Tibial artery (tissue), 4 donors: ENCODE measurements at regions not wholly inside any gene's neighbourhood (a gene's known extent, or its start where the extent isn't known, plus 50 kb on each side); places are given as distances from the start of the nearest gene placed in this dataset.

Experiments
- DNase-seq, 2 donors: peaks; one replicate each; pipeline ENCODE4 v3.0.0-alpha.2; 2019
- H3K27ac ChIP-seq, 2 donors: fragments of 200-600 bp; sonication (generic) in 1 of 2; 1 replicate in 1 of 2; 2 replicates in 1 of 2; pipeline ENCODE4 v1.5.1; 2018 to 2019; ENCODE audit warnings: mild to moderate bottlenecking in 1 of 2
- H3K27me3 ChIP-seq, 2 donors: fragments of 200-600 bp; sonication (generic) in 1 of 2; one replicate each; pipeline versions ENCODE4 v1.5.1 to v1.6.0; 2016 to 2019
- H3K36me3 ChIP-seq, 3 donors: fragments of 200-600 bp; sonication (generic) in 2 of 3; one replicate each; pipeline ENCODE4 v1.5.1; 2016 to 2019; ENCODE audit warnings: mild to moderate bottlenecking in 2 of 3
- H3K4me1 ChIP-seq, 4 donors: fragments of 200-600 bp; sonication (generic) in 2 of 4; 1 replicate in 3 of 4; 2 replicates in 1 of 4; pipeline ENCODE4 v1.5.1; 2016 to 2019
- H3K4me3 ChIP-seq, 2 donors: fragments of 200-600 bp; sonication (generic) in 1 of 2; 1 replicate in 1 of 2; 2 replicates in 1 of 2; pipeline ENCODE4 v1.5.1; 2018 to 2019; ENCODE audit warnings: mild to moderate bottlenecking in 2 of 2
- H3K9me3 ChIP-seq, 3 donors: fragments of 200-600 bp; sonication (generic) in 1 of 3; one replicate each; pipeline ENCODE4 v1.5.1; 2016 to 2019
- CTCF ChIP-seq, 2 experiments: fragments of 200-600 bp in 1 of 2; fragments of 450-650 bp in 1 of 2; IDR thresholded peaks; one replicate each; pipeline ENCODE4 v1.5.1; 2017 to 2019; ENCODE audit warnings: antibody characterized with exemption in 2 of 2, mild to moderate bottlenecking in 1 of 2, moderate library complexity in 1 of 2
- intact Hi-C: fragments of 100-400 bp; cut with DNase I; formaldehyde crosslinking; loops from one replicate; pipeline ENCODE4 v1.15.0; 2023; ENCODE audit warnings: low total_unique reads

- H3K4me1 ChIP-seq: peaks cover 0 to 17% (median 6%) of the 10 kb centered on the region in 4 donors
- no peak for DNase-seq
- no peak overlapping the region for H3K27ac ChIP-seq
- no peaks in the 10 kb centered on the region for H3K27me3 ChIP-seq
- H3K9me3 ChIP-seq: no peaks in the 10 kb centered on the region
- no peak for TF ChIP-seq CTCF (IDR thresholded peaks at IDR 0.05)
- H3K4me3 ChIP-seq: no peak overlapping the region
- no peaks in the 10 kb centered on the region for H3K36me3 ChIP-seq
- intact Hi-C loops: no loop called here
Measured at GRCh38 chr15:91407269-91407889, 307.3 kb downstream of the SV2B start.

GRCh38 chr15:91408476-91409076 is 308.5 kb downstream of the SV2B start:
- H3K4me1 ChIP-seq: peaks cover 0 to 17% (median 6%) of the 10 kb centered on the region in 4 donors
- no peaks in the 10 kb centered on the region for H3K9me3 ChIP-seq
- no peak overlapping the region for H3K27ac ChIP-seq
- DNase-seq: no peak
- intact Hi-C loops: no loop called here
- peak overlapping the region in 1 of 2 donors; percentile 12 for H3K4me3 ChIP-seq
- H3K27me3 ChIP-seq: no peaks in the 10 kb centered on the region
- TF ChIP-seq CTCF (IDR thresholded peaks at IDR 0.05): no peak
- no peaks in the 10 kb centered on the region for H3K36me3 ChIP-seq

GRCh38 chr15:91409387-91409786 is 309.3 kb downstream of the SV2B start:
- H3K9me3 ChIP-seq: no peaks in the 10 kb centered on the region
- no peak for DNase-seq
- H3K4me3 ChIP-seq: no peak overlapping the region
- peaks cover 0 to 17% (median 6%) of the 10 kb centered on the region in 4 donors for H3K4me1 ChIP-seq
- H3K36me3 ChIP-seq: no peaks in the 10 kb centered on the region
- no peaks in the 10 kb centered on the region for H3K27me3 ChIP-seq
- TF ChIP-seq CTCF (IDR thresholded peaks at IDR 0.05): no peak
- intact Hi-C loops: no loop called here
- H3K27ac ChIP-seq: no peak overlapping the region

- TF ChIP-seq CTCF (IDR thresholded peaks at IDR 0.05): no peak
- peaks cover 0 to 17% (median 6%) of the 10 kb centered on the region in 4 donors for H3K4me1 ChIP-seq
- H3K36me3 ChIP-seq: no peaks in the 10 kb centered on the region
- DNase-seq: no peak
- intact Hi-C loops: no loop called here
- H3K4me3 ChIP-seq: no peak overlapping the region
- no peaks in the 10 kb centered on the region for H3K9me3 ChIP-seq
- no peak overlapping the region for H3K27ac ChIP-seq
- no peaks in the 10 kb centered on the region for H3K27me3 ChIP-seq
Measured at GRCh38 chr15:91411586-91411985, 311.5 kb downstream of the SV2B start.

- Histone ChIP-seq H3K27ac (no peak overlapping the region), H3K4me1 (peaks cover 0 to 17% (median 6%) of the 10 kb centered on the region in 4 donors), H3K27me3 (no peaks in the 10 kb centered on the region), H3K4me3 (no peak overlapping the region), H3K36me3 (no peaks in the 10 kb centered on the region), H3K9me3 (no peaks in the 10 kb centered on the region)
- intact Hi-C loops: no loop called here
- no peak for DNase-seq
- TF ChIP-seq CTCF (IDR thresholded peaks at IDR 0.05): no peak
Measured at GRCh38 chr15:91412138-91412928, 312.3 kb downstream of the SV2B start.
